Stomach (tissue), 8 donors: ENCODE measurements at regions not wholly inside any gene's neighbourhood (a gene's known extent, or its start where the extent isn't known, plus 50 kb on each side); places are given as distances from the start of the nearest gene placed in this dataset.

Source experiments
- DNase-seq, 2 donors: peaks; one replicate each; pipeline versions ENCODE4 v3.0.0 to v3.0.0-alpha.2; 2013 to 2019
- H3K27ac ChIP-seq, 5 donors: fragments of 200-600 bp in 4 of 5; sonication (generic) in 4 of 5; one replicate each; pipeline ENCODE4 v1.5.1; 2013 to 2019; ENCODE audit warnings: mild to moderate bottlenecking in 1 of 5, moderate library complexity in 1 of 5
- H3K27me3 ChIP-seq, 3 donors: fragments of 200-600 bp; sonication (generic); one replicate each; pipeline ENCODE4 v1.5.1; 2017 to 2019; ENCODE audit warnings: mixed run types in 1 of 3
- H3K36me3 ChIP-seq, 4 donors: fragments of 200-600 bp; sonication (generic); 1 replicate in 3 of 4; 2 replicates in 1 of 4; pipeline ENCODE4 v1.5.1; 2016 to 2019
- H3K4me1 ChIP-seq, 4 donors: fragments of 200-600 bp; sonication (generic); one replicate each; pipeline ENCODE4 v1.5.1; 2016 to 2019
- H3K4me3 ChIP-seq, 4 donors: fragments of 200-600 bp; sonication (generic) in 3 of 4; one replicate each; pipeline ENCODE4 v1.5.1; 2016 to 2019; ENCODE audit warnings: mild to moderate bottlenecking in 1 of 4
- H3K9me3 ChIP-seq, 4 donors: fragments of 200-600 bp; sonication (generic); one replicate each; pipeline ENCODE4 v1.5.1; 2016 to 2019
- EP300 ChIP-seq: sonication (generic); formaldehyde crosslinking; IDR thresholded peaks from one replicate; pipeline ENCODE4 v1.6.1; 2017; ENCODE audit warnings: antibody characterized with exemption
- POLR2A ChIP-seq, 4 donors: fragments of 450-650 bp; IDR thresholded peaks; one replicate each; pipeline ENCODE4 v1.6.1; 2016; ENCODE audit warnings: antibody characterized with exemption in 4 of 4, control low read depth in 2 of 4, mild to moderate bottlenecking in 1 of 4, moderate library complexity in 1 of 4
- POLR2AphosphoS5 ChIP-seq, 3 donors: sonication (generic); formaldehyde crosslinking; IDR thresholded peaks; one replicate each; pipeline ENCODE4 v1.6.1; 2016; ENCODE audit warnings: antibody characterized with exemption in 3 of 3
- WGBS, 5 donors: extraction: QIAGEN DNeasy Blood & Tissue Kit in 3 of 5; methylation state at CpG; one replicate each; pipeline versions ENCODE4 v1.1.5 to v1.1.7; 2013 to 2018; 5-methylcytosine and 5-hydroxymethylcytosine counted together
- intact Hi-C: fragments of 100-400 bp; cut with DNase I; formaldehyde crosslinking; loops from one replicate; pipeline ENCODE4 v1.15.1; 2023; ENCODE audit warnings: low total_unique reads
- TF ChIP-seq, protein P1 (sequence below), 7 experiments: fragments of 450-650 bp in 4 of 7; fragments of 200-600 bp in 3 of 7; sonication (generic) in 3 of 7; IDR thresholded peaks; one replicate each; pipeline ENCODE4 v1.5.1; 2016 to 2019; ENCODE audit warnings: antibody characterized with exemption in 7 of 7, control low read depth in 2 of 7, mild to moderate bottlenecking in 1 of 7
- donor health status: healthy with polysubstance abuse.
- donor health status: Bipolar disorder and iron deficiency.
- donor health status: healthy.

DNA sequence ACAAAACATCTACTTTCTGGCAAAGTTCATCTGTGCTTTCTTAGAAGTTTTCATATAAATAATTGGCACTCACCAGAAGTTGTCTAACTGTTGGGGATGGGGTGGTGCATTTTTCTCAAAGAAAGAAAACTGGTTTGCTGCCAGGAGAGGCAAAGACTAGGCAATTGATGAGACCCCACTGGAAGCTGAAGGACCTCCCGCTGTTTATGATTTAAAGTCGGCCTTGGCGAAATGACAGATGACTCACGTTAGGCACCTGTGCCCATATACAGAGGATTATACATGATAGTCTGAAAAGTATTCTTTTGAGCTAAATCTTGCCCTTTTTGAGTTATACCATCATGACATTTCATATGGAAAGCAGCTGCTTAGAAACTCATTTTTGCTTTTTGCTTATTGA, 193.0 kb upstream of the ZFHX3 start:
- no peak overlapping the region for H3K4me3 ChIP-seq
- H3K4me1 ChIP-seq: no peaks in the 10 kb centered on the region
- TF ChIP-seq POLR2AphosphoS5 (IDR thresholded peaks at IDR 0.05): no peak
- no peaks in the 10 kb centered on the region for H3K27me3 ChIP-seq
- no peaks in the 10 kb centered on the region for H3K9me3 ChIP-seq
- no peak overlapping the region for H3K27ac ChIP-seq
- no peaks in the 10 kb centered on the region for H3K36me3 ChIP-seq
- intact Hi-C loops: no loop called here
- no peak for DNase-seq
- WGBS, 5 donors: 77 to 90% (median 89%) methylated on average over 4 of the region's 4 CpGs

DNA sequence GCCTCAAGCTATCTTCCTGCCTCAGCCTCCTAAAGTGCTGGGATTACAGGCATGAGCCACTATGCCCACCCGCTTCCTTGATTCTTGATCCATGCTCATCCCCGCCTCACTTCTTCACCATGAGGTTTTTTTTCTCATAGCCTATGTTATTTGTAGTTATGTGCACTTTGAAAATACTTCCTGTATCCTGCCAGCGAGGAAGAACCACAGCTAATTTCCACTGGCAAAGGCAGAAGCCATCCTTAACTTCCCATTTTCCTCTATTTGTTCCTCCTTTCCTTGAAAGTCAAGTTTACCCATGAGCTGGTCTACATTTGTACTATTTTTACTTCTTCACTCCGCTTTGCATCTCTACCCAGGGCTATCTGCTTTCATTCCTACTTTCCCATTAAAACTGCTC, 189.7 kb upstream of the ZFHX3 start:
- Histone ChIP-seq H3K4me3 (no peak overlapping the region), H3K4me1 (peaks cover 0 to 6% (median 0%) of the 10 kb centered on the region in 4 donors), H3K9me3 (no peaks in the 10 kb centered on the region), H3K36me3 (no peaks in the 10 kb centered on the region), H3K27me3 (no peaks in the 10 kb centered on the region), H3K27ac (no peak overlapping the region)
- 81 to 89% (median 81%) methylated on average over 4 of the region's 4 CpGs for WGBS, 5 donors
- no peak for TF ChIP-seq POLR2AphosphoS5 (IDR thresholded peaks at IDR 0.05)
- no peak for TF ChIP-seq EP300
- TF ChIP-seq, protein P1, sequence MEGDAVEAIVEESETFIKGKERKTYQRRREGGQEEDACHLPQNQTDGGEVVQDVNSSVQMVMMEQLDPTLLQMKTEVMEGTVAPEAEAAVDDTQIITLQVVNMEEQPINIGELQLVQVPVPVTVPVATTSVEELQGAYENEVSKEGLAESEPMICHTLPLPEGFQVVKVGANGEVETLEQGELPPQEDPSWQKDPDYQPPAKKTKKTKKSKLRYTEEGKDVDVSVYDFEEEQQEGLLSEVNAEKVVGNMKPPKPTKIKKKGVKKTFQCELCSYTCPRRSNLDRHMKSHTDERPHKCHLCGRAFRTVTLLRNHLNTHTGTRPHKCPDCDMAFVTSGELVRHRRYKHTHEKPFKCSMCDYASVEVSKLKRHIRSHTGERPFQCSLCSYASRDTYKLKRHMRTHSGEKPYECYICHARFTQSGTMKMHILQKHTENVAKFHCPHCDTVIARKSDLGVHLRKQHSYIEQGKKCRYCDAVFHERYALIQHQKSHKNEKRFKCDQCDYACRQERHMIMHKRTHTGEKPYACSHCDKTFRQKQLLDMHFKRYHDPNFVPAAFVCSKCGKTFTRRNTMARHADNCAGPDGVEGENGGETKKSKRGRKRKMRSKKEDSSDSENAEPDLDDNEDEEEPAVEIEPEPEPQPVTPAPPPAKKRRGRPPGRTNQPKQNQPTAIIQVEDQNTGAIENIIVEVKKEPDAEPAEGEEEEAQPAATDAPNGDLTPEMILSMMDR (IDR thresholded peaks at IDR 0.05): no peak
- no peak for TF ChIP-seq POLR2A (IDR thresholded peaks at IDR 0.05)
- no peak for DNase-seq
- intact Hi-C loops: no loop called here

DNA sequence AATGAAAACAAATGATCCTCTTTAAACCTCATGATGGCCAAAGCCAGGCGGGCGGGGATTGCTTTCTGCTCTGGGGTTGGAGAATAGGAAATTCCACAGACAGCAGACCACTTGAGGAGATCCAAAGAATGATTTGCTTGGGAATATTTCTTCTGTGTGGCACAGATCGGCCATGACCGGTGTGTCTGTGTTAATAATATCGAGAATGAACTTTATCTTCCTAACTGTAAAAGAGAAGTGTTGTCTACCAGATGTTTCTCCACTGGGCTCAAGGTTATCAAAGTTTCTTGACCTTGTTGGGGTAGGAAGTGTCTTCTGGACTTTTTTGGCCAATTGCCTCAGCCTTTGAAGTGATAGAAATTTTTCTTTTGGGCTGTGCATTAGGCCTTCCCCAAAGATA, 186.6 kb upstream of the ZFHX3 start:
- 76 to 87% (median 79%) methylated on average over 5 of the region's 5 CpGs for WGBS, 5 donors
- H3K27me3 ChIP-seq: peaks cover 0 to 8% (median 0%) of the 10 kb centered on the region in 3 donors
- H3K36me3 ChIP-seq: no peaks in the 10 kb centered on the region
- intact Hi-C loops: no loop called here
- peak in 1 of 2 donors; percentile 14 for DNase-seq
- TF ChIP-seq POLR2A (IDR thresholded peaks at IDR 0.05) (no peak), POLR2AphosphoS5 (IDR thresholded peaks at IDR 0.05) (no peak), EP300 (no peak)
- TF ChIP-seq, protein P1 (IDR thresholded peaks at IDR 0.05): no peak
- H3K9me3 ChIP-seq: no peaks in the 10 kb centered on the region
- H3K4me1 ChIP-seq: peaks cover 0 to 10% (median 0%) of the 10 kb centered on the region in 4 donors
- no peak overlapping the region for H3K4me3 ChIP-seq
- no peak overlapping the region for H3K27ac ChIP-seq

DNA sequence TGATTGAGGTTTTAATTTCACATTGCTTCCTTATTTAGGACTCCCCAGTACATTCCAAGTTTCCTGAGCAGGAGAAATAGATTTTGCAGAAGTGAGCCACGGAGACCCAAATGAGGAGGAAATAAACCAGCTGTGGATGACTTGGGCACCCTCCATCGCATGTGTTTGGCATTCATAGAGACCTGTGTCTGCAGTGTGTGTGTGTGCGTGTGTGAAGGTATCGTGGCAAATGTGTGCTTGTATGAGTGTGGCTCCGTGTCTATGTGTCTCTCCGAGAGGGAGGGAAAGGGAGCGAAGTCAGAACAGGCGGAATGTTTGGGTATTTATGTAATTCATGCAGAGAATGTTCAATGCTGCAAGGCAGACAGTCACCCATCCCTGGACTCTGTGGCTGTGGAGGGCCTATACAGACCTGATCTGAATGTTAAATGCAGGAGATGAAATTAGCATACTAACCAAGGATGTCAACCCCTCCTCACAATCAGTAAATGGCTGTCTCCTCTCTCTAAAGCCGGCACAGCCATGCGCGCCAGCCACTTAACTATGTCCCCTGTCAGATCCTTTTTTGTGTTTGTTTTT, 186.0 kb upstream of the ZFHX3 start:
- H3K36me3 ChIP-seq: no peaks in the 10 kb centered on the region
- TF ChIP-seq, protein P1 (IDR thresholded peaks at IDR 0.05): no peak
- no peak for TF ChIP-seq POLR2AphosphoS5 (IDR thresholded peaks at IDR 0.05)
- no peak for TF ChIP-seq EP300
- TF ChIP-seq POLR2A (IDR thresholded peaks at IDR 0.05): no peak
- no peaks in the 10 kb centered on the region for H3K9me3 ChIP-seq
- H3K27ac ChIP-seq: no peak overlapping the region
- no peak overlapping the region for H3K4me3 ChIP-seq
- peaks cover 0 to 8% (median 0%) of the 10 kb centered on the region in 3 donors for H3K27me3 ChIP-seq
- 71 to 84% (median 80%) methylated on average over 11 of the region's 11 CpGs for WGBS, 5 donors
- peak in 1 of 2 donors; percentile 26 for DNase-seq
- intact Hi-C loops: no loop called here
- peaks cover 0 to 10% (median 0%) of the 10 kb centered on the region in 4 donors for H3K4me1 ChIP-seq

DNA sequence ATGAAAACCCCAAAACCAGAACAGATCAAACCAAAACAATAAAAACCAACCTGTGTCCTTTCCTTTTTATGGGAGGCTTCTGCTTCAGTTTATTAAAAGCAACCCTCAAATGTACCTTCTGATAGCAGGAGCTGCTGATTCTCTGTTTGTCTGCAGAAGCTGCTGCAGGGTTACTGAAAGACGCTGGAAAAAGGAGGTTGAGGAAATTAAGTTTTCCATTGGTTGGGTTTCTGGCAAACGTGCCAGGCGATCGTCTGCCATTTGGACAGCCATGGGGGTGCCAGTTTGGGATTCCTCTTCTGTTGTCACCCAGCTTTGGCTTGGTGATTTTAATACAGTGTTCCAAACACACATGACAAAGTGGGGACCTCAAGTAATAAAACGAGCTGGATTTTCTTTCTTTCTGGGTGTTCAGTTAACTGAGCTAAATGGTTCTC, 185.4 kb upstream of the ZFHX3 start:
- no peak for DNase-seq
- no peaks in the 10 kb centered on the region for H3K9me3 ChIP-seq
- no peaks in the 10 kb centered on the region for H3K36me3 ChIP-seq
- peak overlapping the region in 1 of 5 donors; percentile 25 for H3K27ac ChIP-seq
- peaks cover 0 to 8% (median 0%) of the 10 kb centered on the region in 3 donors for H3K27me3 ChIP-seq
- WGBS, 5 donors: 53 to 64% (median 61%) methylated on average over 5 of the region's 5 CpGs
- TF ChIP-seq EP300 (no peak), POLR2AphosphoS5 (IDR thresholded peaks at IDR 0.05) (no peak), POLR2A (IDR thresholded peaks at IDR 0.05) (no peak)
- TF ChIP-seq, protein P1 (IDR thresholded peaks at IDR 0.05): no peak
- H3K4me1 ChIP-seq: peaks cover 0 to 10% (median 0%) of the 10 kb centered on the region in 4 donors
- intact Hi-C loops: no loop called here
- peak overlapping the region in 1 of 4 donors; percentile 7 for H3K4me3 ChIP-seq
